Panc1 (cell line): ENCODE measurements at regions not wholly inside any gene's neighbourhood (a gene's known extent, or its start where the extent isn't known, plus 50 kb on each side); places are given as distances from the start of the nearest gene placed in this dataset.

Experiments used
- ATAC-seq: fragments of 200-7000 bp; cut with Tn5 transposase; 2 replicates; pipeline ENCODE4 v1.9.1; 2020; ENCODE audit warnings: mild to moderate bottlenecking, moderate library complexity
- BruUV-seq: library from RNA; stranded (reverse); fragments of 400-500 nt; replicated peaks from 2 replicates; lab custom pipeline; 2021; lab: Mats Ljungman, UMichigan
- CTCF ChIA-PET: fragments of 300-600 bp; sonication (Branson Sonifier 250); formaldehyde crosslinking; loops from one replicate; lab custom pipeline; 2022; ENCODE audit warnings: antibody characterized with exemption; lab: Charles Lee
- POLR2A ChIA-PET: fragments of 300-600 bp; sonication (Branson Sonifier 250); formaldehyde crosslinking; loops from one replicate; lab custom pipeline; 2022; ENCODE audit warnings: antibody characterized with exemption; lab: Charles Lee
- DNase-seq: peaks from one replicate; pipeline ENCODE4 v3.0.0-alpha.2; 2010; ENCODE audit warnings: low read depth, low spot score
- H3K27ac ChIP-seq: 2 replicates; pipeline ENCODE4 v1.5.1; 2011; ENCODE audit warnings: mild to moderate bottlenecking, low read length, inconsistent platforms
- H3K27me3 ChIP-seq: fragments of 200-500 bp; sonication (Bioruptor generic); 2 replicates; pipeline ENCODE4 v1.6.0; 2014; ENCODE audit warnings: low read length, inconsistent platforms; ENCODE audit not compliant: control insufficient read depth, insufficient read depth
- H3K36me3 ChIP-seq: fragments of 200-500 bp; sonication (Bioruptor generic); 2 replicates; pipeline ENCODE4 v1.5.1; 2014; ENCODE audit warnings: inconsistent platforms, mild to moderate bottlenecking, low read length, moderate library complexity; ENCODE audit not compliant: control insufficient read depth, insufficient read depth
- H3K4me1 ChIP-seq: 2 replicates; pipeline ENCODE4 v1.5.1; 2011; ENCODE audit warnings: inconsistent platforms, mild to moderate bottlenecking, low read length, moderate library complexity; ENCODE audit not compliant: control insufficient read depth, insufficient read depth
- H3K4me3 ChIP-seq, 2 experiments: 2 replicates each; pipeline ENCODE4 v1.5.1; 2011 to 2012; ENCODE audit warnings: low read depth in 2 of 2, low read length in 2 of 2, mild to moderate bottlenecking in 2 of 2, inconsistent platforms in 1 of 2, moderate library complexity in 1 of 2
- H3K9me3 ChIP-seq: fragments of 200-500 bp; sonication (Bioruptor generic); 2 replicates; pipeline ENCODE4 v1.5.1; 2014; ENCODE audit warnings: low read depth, mild to moderate bottlenecking, inconsistent platforms, low read length, moderate library complexity; ENCODE audit not compliant: control insufficient read depth, insufficient read depth
- CTCF ChIP-seq: fragments of 450-650 bp; IDR thresholded peaks from 2 replicates; pipeline ENCODE4 v1.5.1; 2017; ENCODE audit warnings: mild to moderate bottlenecking
- POLR2AphosphoS5 ChIP-seq: IDR thresholded peaks from 2 replicates; pipeline ENCODE4 v1.6.1; 2012; ENCODE audit warnings: mild to moderate bottlenecking, low read depth, low read length, moderate library complexity
- REST ChIP-seq, 2 experiments: IDR thresholded peaks; 2 replicates each; pipeline ENCODE4 v1.6.1; 2011 to 2012; ENCODE audit warnings: low read depth in 2 of 2, control low read depth in 1 of 2, low read length in 1 of 2, mild to moderate bottlenecking in 1 of 2, moderate library complexity in 1 of 2; ENCODE audit not compliant: insufficient read depth in 1 of 2
- SIN3A ChIP-seq: IDR thresholded peaks from 2 replicates; pipeline ENCODE4 v1.6.1; 2012; ENCODE audit warnings: low read depth, mild to moderate bottlenecking, low read length, moderate library complexity, borderline replicate concordance; ENCODE audit not compliant: insufficient read depth
- TCF7L2 ChIP-seq: IDR thresholded peaks from 2 replicates; pipeline ENCODE4 v1.6.1; 2011; ENCODE audit warnings: mild to moderate bottlenecking, low read depth, low read length, inconsistent platforms
- in situ Hi-C: cut with HindIII; loops from 2 replicates; pipeline ENCODE4 v1.10.0; 2016; ENCODE audit warnings: low sequenced_read_pairs, low pct_unique_long_range_greater_than_20kb
- intact Hi-C: fragments of 100-400 bp; cut with micrococcal nuclease; formaldehyde crosslinking; loops from one replicate; pipeline ENCODE4 v1.10.0; 2022; ENCODE audit not compliant: unreplicated experiment

- no peak overlapping the region for H3K27ac ChIP-seq
- ChIA-PET POLR2A (no interaction called here), CTCF (no interaction called here)
- no TSS peak for BruUV-seq
- no peak overlapping the region for H3K4me3 ChIP-seq
- no peaks in the 10 kb centered on the region for H3K9me3 ChIP-seq
- in situ Hi-C loops (no loop called here), intact Hi-C loops (no loop called here)
- no peaks in the 10 kb centered on the region for H3K36me3 ChIP-seq
- ATAC-seq = no peak
- H3K27me3 ChIP-seq = no peaks in the 10 kb centered on the region
- DNase-seq = no peak
- no peak for TF ChIP-seq TCF7L2
- no peak for TF ChIP-seq POLR2AphosphoS5
- no peak for TF ChIP-seq CTCF
- TF ChIP-seq SIN3A = no peak
- no peak for TF ChIP-seq REST (IDR thresholded peaks at IDR 0.05; ENCODE audit: insufficient read depth in 1 of 2, low read depth in 2 of 2, low read length in 1 of 2)
- H3K4me1 ChIP-seq = no peaks in the 10 kb centered on the region
These were observed 87.5 kb upstream of the TLE1 start for GRCh38 chr9:81776834-81777233.

- POLR2A ChIA-PET = no interaction called here
- no peaks in the 10 kb centered on the region for H3K27me3 ChIP-seq
- intact Hi-C loops = no loop called here
- no peak overlapping the region for H3K4me3 ChIP-seq
- in situ Hi-C loops = no loop called here
- no peak for DNase-seq
- no peak overlapping the region for H3K27ac ChIP-seq
- no peaks in the 10 kb centered on the region for H3K4me1 ChIP-seq
- BruUV-seq = no TSS peak
- H3K9me3 ChIP-seq = no peaks in the 10 kb centered on the region
- TF ChIP-seq POLR2AphosphoS5 (no peak), SIN3A (no peak), CTCF (no peak), REST (IDR thresholded peaks at IDR 0.05; ENCODE audit: insufficient read depth in 1 of 2, low read depth in 2 of 2, low read length in 1 of 2) (no peak), TCF7L2 (no peak)
- H3K36me3 ChIP-seq = no peaks in the 10 kb centered on the region
- CTCF ChIA-PET = no interaction called here
- ATAC-seq = no peak
These were observed 88.1 kb upstream of the TLE1 start for GRCh38 chr9:81777482-81777881.
